ENCODE measurements at regions not wholly inside any gene's neighbourhood (a gene's known extent, or its start where the extent isn't known, plus 50 kb on each side); places are given as distances from the start of the nearest gene placed in this dataset.

DNA sequence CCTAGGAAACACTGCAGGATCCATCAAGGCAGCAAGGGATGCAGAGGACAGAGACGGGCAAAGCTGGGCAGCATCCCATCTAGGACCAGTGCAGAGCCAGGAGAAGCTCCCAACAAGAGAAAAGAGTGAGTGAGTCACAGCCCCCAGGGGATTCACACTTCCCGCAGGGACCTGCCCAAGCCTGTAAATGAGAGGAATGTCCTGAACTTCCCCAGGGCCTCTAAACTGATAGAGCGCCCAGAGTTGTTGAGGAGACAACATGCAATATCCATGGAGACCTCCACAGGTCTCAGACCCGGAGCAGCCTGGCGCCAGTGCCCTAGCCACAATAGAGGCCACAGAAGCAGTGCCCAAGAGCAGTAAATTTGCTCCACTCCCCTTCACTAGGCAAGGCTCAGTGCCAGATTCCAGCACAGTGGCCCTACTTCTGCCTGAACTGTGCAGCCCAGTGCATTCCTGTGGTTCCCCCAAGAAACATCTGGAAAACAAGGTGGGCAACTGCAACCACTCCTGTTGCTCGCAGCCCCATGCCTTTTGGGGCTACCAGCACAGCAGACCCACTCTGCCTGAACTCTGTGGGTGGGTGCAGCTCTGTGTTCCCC is 567.5 kb downstream of the POM121L12 start:
- TF ChIP-seq, protein P1, sequence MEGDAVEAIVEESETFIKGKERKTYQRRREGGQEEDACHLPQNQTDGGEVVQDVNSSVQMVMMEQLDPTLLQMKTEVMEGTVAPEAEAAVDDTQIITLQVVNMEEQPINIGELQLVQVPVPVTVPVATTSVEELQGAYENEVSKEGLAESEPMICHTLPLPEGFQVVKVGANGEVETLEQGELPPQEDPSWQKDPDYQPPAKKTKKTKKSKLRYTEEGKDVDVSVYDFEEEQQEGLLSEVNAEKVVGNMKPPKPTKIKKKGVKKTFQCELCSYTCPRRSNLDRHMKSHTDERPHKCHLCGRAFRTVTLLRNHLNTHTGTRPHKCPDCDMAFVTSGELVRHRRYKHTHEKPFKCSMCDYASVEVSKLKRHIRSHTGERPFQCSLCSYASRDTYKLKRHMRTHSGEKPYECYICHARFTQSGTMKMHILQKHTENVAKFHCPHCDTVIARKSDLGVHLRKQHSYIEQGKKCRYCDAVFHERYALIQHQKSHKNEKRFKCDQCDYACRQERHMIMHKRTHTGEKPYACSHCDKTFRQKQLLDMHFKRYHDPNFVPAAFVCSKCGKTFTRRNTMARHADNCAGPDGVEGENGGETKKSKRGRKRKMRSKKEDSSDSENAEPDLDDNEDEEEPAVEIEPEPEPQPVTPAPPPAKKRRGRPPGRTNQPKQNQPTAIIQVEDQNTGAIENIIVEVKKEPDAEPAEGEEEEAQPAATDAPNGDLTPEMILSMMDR (conservative IDR thresholded peaks at IDR 0.05; ENCODE audit: low read depth, low read length), result no peak
- no peak for TF ChIP-seq EZH2phosphoT487 (IDR thresholded peaks at IDR 0.05; ENCODE audit: borderline replicate concordance, low read length)
- no peak for TF ChIP-seq EZH2 (IDR thresholded peaks at IDR 0.05; ENCODE audit: low read length, unreplicated experiment)
